ENCODE measurements at regions not wholly inside any gene's neighbourhood (a gene's known extent, or its start where the extent isn't known, plus 50 kb on each side); places are given as distances from the start of the nearest gene placed in this dataset.

DNA sequence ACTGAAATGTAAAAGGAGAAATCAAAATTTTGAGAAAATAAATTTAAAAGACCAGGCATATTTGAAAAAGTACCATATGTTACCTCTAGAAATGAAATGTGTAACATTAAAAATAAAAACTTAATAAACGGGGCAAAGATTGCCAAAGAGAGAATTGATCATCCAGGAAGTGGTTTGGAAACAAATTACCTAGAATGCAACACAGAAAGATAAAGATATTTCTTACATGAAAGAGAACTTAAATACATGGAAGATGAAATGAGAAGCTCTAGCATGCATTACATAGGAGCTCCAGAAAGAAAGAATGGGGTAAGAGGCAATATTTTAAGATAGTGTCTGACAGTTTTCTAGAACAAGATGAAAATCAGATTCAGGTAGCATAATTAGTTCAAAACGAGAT is 235.9 kb upstream of the IRF2BP2 start:
- TF ChIP-seq GATA1 (IDR thresholded peaks at IDR 0.05; ENCODE audit: low read depth, low read length) (no peak), POLR2A (IDR thresholded peaks at IDR 0.05; ENCODE audit: low read length) (no peak)

DNA sequence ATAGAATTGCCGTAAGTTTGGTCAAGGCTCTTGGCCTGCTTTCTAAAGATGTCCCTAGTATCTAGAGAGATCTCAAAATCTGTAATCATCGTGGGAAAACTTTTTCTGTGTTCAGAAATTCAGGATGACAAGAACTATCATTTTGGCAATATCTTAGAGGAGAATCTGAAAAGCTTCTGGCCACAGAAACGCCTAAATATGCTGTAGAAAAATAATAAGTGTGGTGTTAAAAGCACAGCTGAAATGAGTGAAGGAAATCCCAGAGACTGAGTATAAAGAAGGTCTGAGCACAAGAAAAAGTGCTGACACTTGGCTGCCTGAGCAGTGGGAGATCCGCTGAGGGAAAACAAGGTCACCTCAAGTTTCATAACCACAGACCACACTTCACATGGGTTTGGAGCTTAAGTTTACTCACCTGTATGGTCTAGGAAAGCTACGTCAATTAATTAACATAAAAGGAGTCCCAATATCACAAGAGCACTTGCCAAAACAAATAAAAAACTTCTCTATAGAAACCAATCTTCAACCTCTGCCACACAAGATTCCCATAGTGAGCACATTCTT is 235.2 kb upstream of the IRF2BP2 start:
- TF ChIP-seq GATA1 (IDR thresholded peaks at IDR 0.05; ENCODE audit: low read depth, low read length) (no peak), POLR2A (IDR thresholded peaks at IDR 0.05; ENCODE audit: low read length) (no peak)
- DNase-seq: no peak

More for the DNA sequence above, 235.9 kb upstream of the IRF2BP2 start:
- DNase-seq: no peak

DNA sequence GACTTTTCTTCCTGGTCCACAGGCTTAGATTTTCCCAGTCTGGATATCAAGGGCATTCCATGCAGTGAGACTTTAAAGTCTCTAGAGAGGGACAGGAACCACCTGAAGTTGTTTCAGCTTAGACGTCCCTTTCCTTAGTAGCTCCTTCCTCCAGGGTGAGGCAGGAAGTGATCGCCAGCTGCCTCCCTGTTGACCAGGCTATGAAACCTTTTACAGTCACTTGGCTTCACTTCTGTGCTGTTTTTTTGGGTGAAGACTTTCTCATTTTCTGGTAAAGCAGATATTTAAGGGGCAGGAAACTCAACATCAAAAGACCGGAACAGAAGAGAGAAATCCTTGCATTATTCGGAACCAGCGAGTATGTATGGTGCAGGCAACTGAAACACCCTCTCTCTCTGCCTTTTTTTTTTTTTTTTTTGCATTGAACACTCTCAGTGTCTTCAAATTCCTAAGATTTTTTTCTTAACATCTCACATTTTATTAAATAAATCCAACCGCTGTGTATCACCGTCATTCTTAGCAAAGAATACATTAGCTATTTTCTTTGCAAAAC is 234.6 kb upstream of the IRF2BP2 start:
- DNase-seq: no peak
- TF ChIP-seq POLR2A (IDR thresholded peaks at IDR 0.05; ENCODE audit: low read length) (no peak), GATA1 (IDR thresholded peaks at IDR 0.05; ENCODE audit: low read depth, low read length) (no peak)

DNA sequence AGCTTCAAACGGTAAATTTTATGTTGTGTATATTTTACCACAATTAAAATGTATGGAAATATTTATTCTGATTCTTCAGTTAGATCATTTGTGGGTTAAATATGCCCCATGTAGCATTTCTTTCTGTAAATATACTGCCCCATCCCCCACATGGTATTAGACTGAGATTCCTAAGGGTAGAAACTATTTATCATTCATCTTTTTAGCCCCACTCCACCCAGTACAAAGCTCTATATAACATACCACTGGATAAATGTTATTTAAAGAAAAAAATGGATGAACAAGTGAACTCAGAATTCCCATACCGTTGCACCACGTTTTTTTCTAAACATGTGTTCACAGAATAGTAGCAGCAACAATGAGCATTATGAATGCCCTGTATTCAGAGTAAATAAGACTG is 234.0 kb upstream of the IRF2BP2 start:
- no peak for DNase-seq
- TF ChIP-seq GATA1 (IDR thresholded peaks at IDR 0.05; ENCODE audit: low read depth, low read length): no peak
- TF ChIP-seq POLR2A (IDR thresholded peaks at IDR 0.05; ENCODE audit: low read length): no peak

DNA sequence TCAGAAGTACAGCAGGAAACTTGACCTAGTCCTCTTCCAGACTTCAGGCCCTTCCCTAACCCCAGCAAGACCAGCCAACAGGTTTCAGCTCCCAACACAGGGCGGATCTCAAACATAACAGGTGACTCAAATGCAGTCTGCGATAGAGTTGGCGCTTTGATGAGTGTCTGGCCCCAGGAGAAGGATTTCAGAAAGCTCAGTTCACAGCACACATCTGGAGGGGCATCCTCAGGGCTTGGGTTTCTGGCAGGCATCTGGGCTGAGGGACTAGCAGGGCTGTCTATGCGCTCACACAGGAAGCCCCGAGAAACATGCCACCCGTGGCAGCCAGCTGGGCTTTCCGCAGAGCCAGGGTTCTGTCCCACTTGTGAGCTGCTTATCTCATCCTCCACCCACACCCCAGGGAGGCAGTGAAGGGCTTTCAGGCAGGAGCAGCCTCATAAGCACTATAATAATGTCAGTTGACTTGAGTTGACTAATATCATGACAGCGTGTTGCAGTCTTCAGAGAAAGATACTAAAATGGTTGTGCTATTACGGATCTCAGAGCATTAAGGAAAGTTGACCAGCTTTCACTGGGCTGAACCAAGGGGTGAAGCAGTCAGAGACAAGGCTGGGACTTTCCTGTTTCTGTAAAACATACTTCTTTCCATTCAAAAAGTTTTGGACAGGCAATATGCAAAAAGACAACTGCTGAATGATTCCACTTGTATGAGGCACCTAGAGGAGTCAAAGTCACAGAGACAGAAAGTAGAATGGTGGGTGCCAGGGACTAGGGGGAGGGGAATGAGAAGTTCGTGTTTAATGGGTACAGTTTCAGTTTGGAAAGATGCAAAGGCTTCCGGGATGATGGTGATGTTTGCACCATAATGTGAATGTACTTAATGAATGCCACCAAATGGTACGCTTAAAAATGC is 233.0 kb upstream of the IRF2BP2 start:
- peak; percentile 83 to 86 for DNase-seq

DNA sequence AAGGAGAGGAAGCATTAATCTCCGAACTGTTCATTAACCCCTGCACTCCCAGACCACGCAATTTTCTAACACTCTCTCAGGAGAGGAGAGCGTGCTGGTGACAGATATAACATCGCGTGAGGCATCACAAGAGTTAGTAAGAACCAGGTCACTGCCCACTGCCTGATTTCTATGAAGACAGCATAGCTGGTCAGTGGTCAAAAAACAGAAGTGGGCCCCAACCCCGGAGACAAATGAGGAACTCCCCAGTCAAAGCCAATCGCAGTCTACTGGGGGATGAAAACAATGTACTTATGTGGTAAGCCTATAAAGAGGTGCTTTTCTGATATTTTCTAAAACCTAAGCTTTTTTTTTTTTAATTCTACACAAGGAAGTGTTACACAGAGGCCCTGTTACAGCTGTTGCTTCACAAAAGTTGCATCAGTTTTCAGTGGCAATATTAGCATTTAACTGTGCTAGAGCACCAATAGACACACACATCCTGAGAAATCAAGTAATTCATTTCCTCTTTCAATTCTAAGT is 231.8 kb upstream of the IRF2BP2 start:
- DNase-seq: peak; percentile 30 to 54
- no peak for TF ChIP-seq POLR2A (IDR thresholded peaks at IDR 0.05; ENCODE audit: low read length)
- TF ChIP-seq GATA1 (IDR thresholded peaks at IDR 0.05; ENCODE audit: low read depth, low read length): no peak

More for the DNA sequence above, 233.0 kb upstream of the IRF2BP2 start:
- TF ChIP-seq POLR2A (IDR thresholded peaks at IDR 0.05; ENCODE audit: low read length): peak; percentile 43
- no peak for TF ChIP-seq GATA1 (IDR thresholded peaks at IDR 0.05; ENCODE audit: low read depth, low read length)

DNA sequence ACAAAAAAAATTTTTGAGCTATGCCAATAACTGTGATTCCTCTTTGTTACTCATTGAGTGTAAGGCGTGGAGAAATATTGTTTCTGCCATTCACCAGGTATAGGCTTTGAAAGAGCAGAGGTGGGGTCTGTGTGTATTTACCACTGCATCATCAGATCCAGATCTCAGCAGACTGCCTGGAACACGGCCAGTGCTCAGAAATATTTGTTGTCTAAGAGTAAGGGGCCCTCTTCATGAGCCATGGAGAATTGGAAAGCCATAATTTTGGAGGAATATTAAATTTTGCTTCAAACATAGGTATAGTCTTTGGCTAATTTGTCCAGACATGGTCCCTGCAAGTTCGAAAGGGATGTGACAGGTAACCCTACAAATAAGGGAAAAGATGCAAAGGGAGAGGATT is 231.3 kb upstream of the IRF2BP2 start:
- DNase-seq: peak in 1 of 2 experiments; percentile 49
- TF ChIP-seq GATA1 (IDR thresholded peaks at IDR 0.05; ENCODE audit: low read depth, low read length) (no peak), POLR2A (IDR thresholded peaks at IDR 0.05; ENCODE audit: low read length) (no peak)

DNA sequence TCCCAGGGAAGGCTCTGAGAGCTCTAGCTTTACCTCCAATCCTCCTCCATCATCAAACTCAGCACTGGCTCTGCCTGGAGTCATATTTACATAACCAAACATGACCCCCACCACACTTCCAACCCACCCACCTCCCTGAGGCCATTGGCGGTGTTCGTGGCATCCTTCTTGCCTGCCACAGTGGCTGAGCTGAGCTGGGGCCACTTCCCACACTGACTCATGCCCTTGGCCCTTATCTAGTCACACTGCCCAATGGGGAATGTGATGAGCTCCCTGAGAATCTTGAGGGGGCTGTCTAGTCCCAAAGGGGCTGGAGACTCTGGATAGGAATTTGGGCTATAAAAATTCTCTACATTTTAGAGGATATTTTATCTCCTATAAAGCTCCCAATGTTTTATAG is 230.9 kb upstream of the IRF2BP2 start:
- TF ChIP-seq POLR2A (IDR thresholded peaks at IDR 0.05; ENCODE audit: low read length) (no peak), GATA1 (IDR thresholded peaks at IDR 0.05; ENCODE audit: low read depth, low read length) (no peak)
- peak; percentile 35 to 66 for DNase-seq

DNA sequence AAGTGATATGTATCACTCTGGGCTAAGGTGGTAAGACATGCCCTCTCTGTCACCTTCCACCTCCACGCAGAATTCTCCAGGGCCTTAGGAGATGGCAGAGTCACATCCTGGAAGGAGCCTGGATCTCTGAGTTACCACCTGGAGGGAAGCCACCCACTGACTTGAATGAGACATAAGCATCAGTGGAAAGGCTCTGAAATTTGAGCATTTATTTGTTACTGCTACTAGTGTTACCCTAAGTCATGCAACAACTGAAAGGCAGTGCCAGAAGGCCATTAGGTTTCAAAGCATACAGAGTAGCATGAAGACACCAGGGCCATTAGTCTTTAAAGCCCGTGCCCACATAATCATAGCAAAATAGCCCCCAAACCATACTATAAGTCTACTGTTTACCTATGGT is 230.3 kb upstream of the IRF2BP2 start:
- DNase-seq: no peak

DNA sequence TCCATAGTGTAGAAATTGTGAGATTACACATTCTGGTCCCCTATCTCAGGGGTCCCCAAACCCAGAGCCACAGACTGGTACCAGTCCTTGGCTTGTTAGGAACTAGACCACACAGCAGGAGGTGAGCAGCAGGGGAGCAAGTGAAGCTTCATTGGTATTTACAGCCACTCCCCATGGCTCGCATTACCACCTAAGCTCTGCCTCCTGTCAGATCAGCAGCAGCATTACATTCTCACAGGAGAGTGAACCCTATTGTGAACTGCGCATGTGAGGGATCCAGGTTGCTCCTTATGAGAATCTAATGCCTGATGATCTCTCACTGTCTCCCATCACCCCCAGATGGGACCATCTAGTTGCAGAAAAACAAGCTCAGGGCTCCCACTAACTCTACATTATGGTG is 229.7 kb upstream of the IRF2BP2 start:
- DNase-seq: peak in 1 of 2 experiments; percentile 10
- TF ChIP-seq GATA1 (IDR thresholded peaks at IDR 0.05; ENCODE audit: low read depth, low read length) (no peak), POLR2A (IDR thresholded peaks at IDR 0.05; ENCODE audit: low read length) (no peak)

More for the DNA sequence above, 230.3 kb upstream of the IRF2BP2 start:
- TF ChIP-seq GATA1 (IDR thresholded peaks at IDR 0.05; ENCODE audit: low read depth, low read length): no peak
- TF ChIP-seq POLR2A (IDR thresholded peaks at IDR 0.05; ENCODE audit: low read length): no peak

DNA sequence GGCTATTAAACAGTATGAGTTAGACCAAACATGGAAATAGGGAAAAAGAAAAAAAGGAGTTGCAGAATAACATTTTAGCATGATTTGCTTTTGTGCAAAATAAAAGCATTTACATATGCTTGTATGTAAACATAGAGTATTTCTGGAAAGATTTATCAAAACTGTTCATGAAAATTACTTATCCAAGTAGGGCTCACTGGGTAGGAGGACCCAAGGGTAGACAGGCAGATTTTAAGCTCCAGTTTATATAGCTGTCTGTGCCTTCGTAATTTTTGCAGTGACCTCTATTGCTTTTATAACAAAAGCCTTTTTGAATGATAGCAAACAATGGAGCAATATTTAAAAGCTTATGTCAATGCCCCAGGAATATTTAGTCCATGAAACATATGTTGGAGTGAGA is 228.8 kb upstream of the IRF2BP2 start:
- TF ChIP-seq GATA1 (IDR thresholded peaks at IDR 0.05; ENCODE audit: low read depth, low read length): no peak
- TF ChIP-seq POLR2A (IDR thresholded peaks at IDR 0.05; ENCODE audit: low read length): no peak
- no peak for DNase-seq

DNA sequence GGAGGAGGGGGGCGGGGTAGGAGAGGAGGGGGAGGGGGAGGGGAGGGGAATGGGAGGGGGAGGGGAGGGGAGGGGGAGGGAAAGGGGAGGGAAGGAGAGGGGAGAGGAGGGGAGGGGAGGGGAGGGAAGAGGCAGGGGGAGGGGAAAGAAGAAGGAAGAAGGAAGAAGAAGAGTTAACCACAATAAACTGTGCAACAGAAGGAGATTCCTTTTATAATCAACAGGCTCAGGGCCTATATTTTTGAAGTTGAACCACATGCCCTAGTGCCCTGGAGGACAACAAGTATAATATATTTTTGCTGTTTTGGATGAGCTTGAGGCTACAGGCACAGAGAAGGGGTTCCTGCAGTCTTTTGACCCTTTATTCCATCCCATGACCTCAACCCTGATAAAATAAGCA is 228.2 kb upstream of the IRF2BP2 start:
- TF ChIP-seq POLR2A (IDR thresholded peaks at IDR 0.05; ENCODE audit: low read length) (no peak), GATA1 (IDR thresholded peaks at IDR 0.05; ENCODE audit: low read depth, low read length) (no peak)
- no peak for DNase-seq

DNA sequence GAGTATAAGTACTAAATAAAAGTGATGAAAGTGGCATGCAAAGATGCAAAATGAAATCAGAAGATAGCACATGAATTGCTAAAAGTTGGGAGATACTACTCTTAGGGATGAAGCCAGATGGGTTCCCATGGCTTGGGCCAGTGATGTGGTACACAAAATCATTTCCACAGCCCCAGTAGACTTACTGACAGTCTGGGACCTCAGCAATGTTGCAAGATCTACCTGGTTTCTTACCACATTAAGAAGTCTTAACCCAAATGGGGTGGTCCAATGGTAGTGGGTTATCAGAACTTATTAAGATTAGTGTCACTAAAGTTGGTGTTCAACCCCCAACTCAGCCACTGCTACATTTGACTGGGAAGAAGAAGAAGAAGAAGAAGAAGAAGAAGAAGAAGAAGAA is 227.7 kb upstream of the IRF2BP2 start:
- TF ChIP-seq POLR2A (IDR thresholded peaks at IDR 0.05; ENCODE audit: low read length): no peak
- no peak for TF ChIP-seq GATA1 (IDR thresholded peaks at IDR 0.05; ENCODE audit: low read depth, low read length)
- DNase-seq: no peak

DNA sequence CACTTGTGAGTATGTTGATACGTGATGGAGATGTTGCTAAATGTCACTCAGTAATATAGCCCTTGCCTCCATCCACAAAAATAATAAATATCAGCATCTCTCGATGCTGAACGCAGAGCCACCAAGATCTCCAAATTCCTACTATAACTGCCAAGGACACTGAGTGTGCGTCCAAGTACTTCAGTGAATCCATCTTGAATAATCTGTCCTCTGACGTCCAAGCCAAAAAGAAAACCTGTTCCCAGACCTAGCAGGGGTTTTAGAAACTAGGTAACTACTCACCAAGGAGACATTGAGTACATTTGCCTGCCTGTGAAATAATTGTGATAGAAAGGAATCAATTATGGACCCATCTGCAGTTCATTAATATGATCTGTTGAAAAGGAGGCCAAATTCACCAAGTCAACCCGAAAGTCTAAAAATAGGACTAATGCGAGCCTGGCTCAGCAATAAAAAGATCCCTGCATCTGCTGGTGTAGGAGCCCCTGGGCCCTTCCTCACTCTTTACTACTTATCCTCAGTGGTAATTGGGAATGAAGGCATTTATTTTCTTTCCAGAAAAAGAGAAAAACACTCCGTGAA is 226.9 kb upstream of the IRF2BP2 start:
- TF ChIP-seq GATA1 (IDR thresholded peaks at IDR 0.05; ENCODE audit: low read depth, low read length) (no peak), POLR2A (IDR thresholded peaks at IDR 0.05; ENCODE audit: low read length) (no peak)
- no peak for DNase-seq
